ENCODE measurements at regions not wholly inside any gene's neighbourhood (a gene's known extent, or its start where the extent isn't known, plus 50 kb on each side); places are given as distances from the start of the nearest gene placed in this dataset.

DNA sequence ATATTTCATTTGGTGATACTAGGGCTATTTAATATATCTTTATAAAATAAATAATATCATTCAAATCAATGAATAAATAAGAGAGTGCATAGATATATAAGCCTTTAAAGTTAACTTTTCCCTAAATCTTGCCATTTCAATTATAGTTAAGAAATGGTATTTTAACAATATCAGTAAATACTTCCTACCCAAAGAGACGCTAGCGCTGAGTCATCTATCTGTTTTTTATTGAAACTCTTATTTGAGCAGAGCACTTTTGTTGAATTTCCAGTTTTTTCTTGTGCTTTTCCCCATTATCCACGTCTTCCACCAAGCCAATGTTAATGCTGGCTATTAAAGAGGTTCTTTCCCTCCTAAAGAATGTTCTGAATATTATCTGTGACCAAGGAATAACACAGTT lies 639.3 kb downstream of the DSC3 start:
- H3K9ac ChIP-seq (ENCODE audit: low read depth, low read length) = no peak overlapping the region
- no peaks in the 10 kb centered on the region for H3K27me3 ChIP-seq (ENCODE audit: insufficient read depth, low read length, poor library complexity)
- H3K36me3 ChIP-seq (ENCODE audit: insufficient read depth, low read length) = no peaks in the 10 kb centered on the region
- DNase-seq (no peak), ATAC-seq (ENCODE audit: insufficient read depth, low read depth) (no peak)
- H3K4me3 ChIP-seq (ENCODE audit: low read depth in 1 of 2, low read length in 2 of 2) = no peak overlapping the region
- H3K79me2 ChIP-seq (ENCODE audit: insufficient read depth, low read length) = no peaks in the 10 kb centered on the region
- no peak overlapping the region for H2AFZ ChIP-seq (ENCODE audit: low read depth, low read length)
- no peak overlapping the region for H3K4me2 ChIP-seq (ENCODE audit: insufficient read depth, low read length)
- H3K9me3 ChIP-seq (ENCODE audit: insufficient read depth, low read length, severe bottlenecking) = no peaks in the 10 kb centered on the region
- no peak overlapping the region for H3K27ac ChIP-seq (ENCODE audit: low read length)
- no peaks in the 10 kb centered on the region for H3K4me1 ChIP-seq (ENCODE audit: insufficient read depth, low read length)
- no peaks in the 10 kb centered on the region for H4K20me1 ChIP-seq (ENCODE audit: insufficient read depth, low read length)
- TF ChIP-seq, protein P1, sequence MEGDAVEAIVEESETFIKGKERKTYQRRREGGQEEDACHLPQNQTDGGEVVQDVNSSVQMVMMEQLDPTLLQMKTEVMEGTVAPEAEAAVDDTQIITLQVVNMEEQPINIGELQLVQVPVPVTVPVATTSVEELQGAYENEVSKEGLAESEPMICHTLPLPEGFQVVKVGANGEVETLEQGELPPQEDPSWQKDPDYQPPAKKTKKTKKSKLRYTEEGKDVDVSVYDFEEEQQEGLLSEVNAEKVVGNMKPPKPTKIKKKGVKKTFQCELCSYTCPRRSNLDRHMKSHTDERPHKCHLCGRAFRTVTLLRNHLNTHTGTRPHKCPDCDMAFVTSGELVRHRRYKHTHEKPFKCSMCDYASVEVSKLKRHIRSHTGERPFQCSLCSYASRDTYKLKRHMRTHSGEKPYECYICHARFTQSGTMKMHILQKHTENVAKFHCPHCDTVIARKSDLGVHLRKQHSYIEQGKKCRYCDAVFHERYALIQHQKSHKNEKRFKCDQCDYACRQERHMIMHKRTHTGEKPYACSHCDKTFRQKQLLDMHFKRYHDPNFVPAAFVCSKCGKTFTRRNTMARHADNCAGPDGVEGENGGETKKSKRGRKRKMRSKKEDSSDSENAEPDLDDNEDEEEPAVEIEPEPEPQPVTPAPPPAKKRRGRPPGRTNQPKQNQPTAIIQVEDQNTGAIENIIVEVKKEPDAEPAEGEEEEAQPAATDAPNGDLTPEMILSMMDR (IDR thresholded peaks at IDR 0.05; ENCODE audit: borderline replicate concordance, extremely low read depth, low read length, poor library complexity, severe bottlenecking) = no peak
- TF ChIP-seq EZH2 (IDR thresholded peaks at IDR 0.05; ENCODE audit: borderline replicate concordance, low read depth, low read length, severe bottlenecking) = no peak

DNA sequence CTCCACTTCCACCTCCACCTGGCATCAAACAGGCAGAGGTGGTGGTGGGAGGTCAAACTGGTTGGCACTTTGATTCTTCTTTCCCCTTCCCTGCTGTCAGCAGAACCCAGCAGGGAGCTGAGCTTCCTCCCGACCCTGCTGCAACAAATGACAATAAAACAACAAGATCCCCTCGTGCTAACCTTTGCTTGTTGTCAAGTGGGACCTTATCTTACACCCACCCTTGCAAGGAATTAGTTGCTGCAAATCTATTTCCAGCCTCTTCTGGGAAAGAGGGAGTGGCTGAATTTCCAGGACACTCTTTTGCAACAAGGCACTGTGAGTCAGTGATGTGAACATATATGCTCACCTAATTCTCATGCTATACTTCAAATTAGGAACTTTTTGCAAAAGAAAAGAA lies 655.1 kb downstream of the DSC3 start:
- Histone ChIP-seq H3K27ac (ENCODE audit: low read length) (no peak overlapping the region), H3K4me1 (ENCODE audit: insufficient read depth, low read length) (no peaks in the 10 kb centered on the region), H3K36me3 (ENCODE audit: insufficient read depth, low read length) (no peaks in the 10 kb centered on the region), H2AFZ (ENCODE audit: low read depth, low read length) (no peak overlapping the region), H3K4me3 (ENCODE audit: low read depth in 1 of 2, low read length in 2 of 2) (no peak overlapping the region), H3K9ac (ENCODE audit: low read depth, low read length) (no peak overlapping the region), H3K79me2 (ENCODE audit: insufficient read depth, low read length) (no peaks in the 10 kb centered on the region), H3K27me3 (ENCODE audit: insufficient read depth, low read length, poor library complexity) (no peaks in the 10 kb centered on the region), H4K20me1 (ENCODE audit: insufficient read depth, low read length) (no peaks in the 10 kb centered on the region), H3K4me2 (ENCODE audit: insufficient read depth, low read length) (no peak overlapping the region), H3K9me3 (ENCODE audit: insufficient read depth, low read length, severe bottlenecking) (no peaks in the 10 kb centered on the region)
- TF ChIP-seq EZH2 (IDR thresholded peaks at IDR 0.05; ENCODE audit: borderline replicate concordance, low read depth, low read length, severe bottlenecking) = no peak
- TF ChIP-seq, protein P1 (IDR thresholded peaks at IDR 0.05; ENCODE audit: borderline replicate concordance, extremely low read depth, low read length, poor library complexity, severe bottlenecking) = no peak
- DNase-seq (no peak), ATAC-seq (ENCODE audit: insufficient read depth, low read depth) (no peak)

DNA sequence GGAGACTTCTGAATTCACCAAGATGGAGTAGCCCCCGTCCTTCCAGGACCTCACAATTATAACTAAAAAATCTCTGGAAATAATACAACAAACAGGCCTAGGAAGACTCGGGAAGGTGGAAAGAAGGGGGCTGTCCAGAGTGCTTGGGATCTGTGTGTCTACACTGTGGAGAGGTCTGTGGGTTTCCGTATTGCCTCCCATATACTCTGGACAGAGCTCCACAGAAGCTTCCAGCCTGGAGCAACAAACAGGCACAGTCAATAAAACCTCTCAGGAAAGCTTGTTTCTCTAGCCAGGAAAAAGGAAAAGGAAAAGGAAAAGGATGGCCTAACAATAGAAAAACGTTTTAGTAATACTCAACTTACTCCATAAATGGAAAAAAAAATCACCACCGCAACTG lies 655.9 kb downstream of the DSC3 start:
- DNase-seq (no peak), ATAC-seq (ENCODE audit: insufficient read depth, low read depth) (no peak)
- Histone ChIP-seq H3K4me3 (ENCODE audit: low read depth in 1 of 2, low read length in 2 of 2) (no peak overlapping the region), H3K36me3 (ENCODE audit: insufficient read depth, low read length) (no peaks in the 10 kb centered on the region), H3K9me3 (ENCODE audit: insufficient read depth, low read length, severe bottlenecking) (no peaks in the 10 kb centered on the region), H4K20me1 (ENCODE audit: insufficient read depth, low read length) (no peaks in the 10 kb centered on the region), H3K79me2 (ENCODE audit: insufficient read depth, low read length) (no peaks in the 10 kb centered on the region), H3K4me2 (ENCODE audit: insufficient read depth, low read length) (no peak overlapping the region), H3K27me3 (ENCODE audit: insufficient read depth, low read length, poor library complexity) (no peaks in the 10 kb centered on the region), H3K4me1 (ENCODE audit: insufficient read depth, low read length) (no peaks in the 10 kb centered on the region), H2AFZ (ENCODE audit: low read depth, low read length) (no peak overlapping the region), H3K9ac (ENCODE audit: low read depth, low read length) (no peak overlapping the region), H3K27ac (ENCODE audit: low read length) (no peak overlapping the region)
- no peak for TF ChIP-seq EZH2 (IDR thresholded peaks at IDR 0.05; ENCODE audit: borderline replicate concordance, low read depth, low read length, severe bottlenecking)
- TF ChIP-seq, protein P1 (IDR thresholded peaks at IDR 0.05; ENCODE audit: borderline replicate concordance, extremely low read depth, low read length, poor library complexity, severe bottlenecking) = no peak

DNA sequence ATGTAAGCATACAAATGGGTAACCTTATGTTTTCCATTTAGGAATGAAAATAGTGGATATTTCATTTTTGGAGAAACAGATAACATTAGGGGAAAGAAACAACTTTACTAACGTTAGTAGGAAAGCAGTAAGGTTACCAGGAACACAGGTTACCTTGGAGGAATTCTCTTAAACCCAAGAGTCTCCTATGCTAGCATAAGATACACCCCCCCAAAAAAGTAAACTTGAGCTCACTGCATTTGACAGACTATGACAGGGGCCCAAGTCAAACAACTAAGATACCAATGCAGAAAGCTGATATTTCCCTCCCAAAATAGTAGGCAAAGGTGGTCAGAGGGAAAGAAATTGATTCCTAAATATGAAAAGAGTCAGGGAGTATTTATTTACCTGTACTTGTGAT lies 656.9 kb downstream of the DSC3 start:
- no peak overlapping the region for H3K4me3 ChIP-seq (ENCODE audit: low read depth in 1 of 2, low read length in 2 of 2)
- H3K27ac ChIP-seq (ENCODE audit: low read length) = no peak overlapping the region
- no peak for DNase-seq
- no peaks in the 10 kb centered on the region for H3K36me3 ChIP-seq (ENCODE audit: insufficient read depth, low read length)
- H2AFZ ChIP-seq (ENCODE audit: low read depth, low read length) = no peak overlapping the region
- no peaks in the 10 kb centered on the region for H3K79me2 ChIP-seq (ENCODE audit: insufficient read depth, low read length)
- H3K27me3 ChIP-seq (ENCODE audit: insufficient read depth, low read length, poor library complexity) = no peaks in the 10 kb centered on the region
- no peaks in the 10 kb centered on the region for H3K9me3 ChIP-seq (ENCODE audit: insufficient read depth, low read length, severe bottlenecking)
- no peaks in the 10 kb centered on the region for H4K20me1 ChIP-seq (ENCODE audit: insufficient read depth, low read length)
- no peaks in the 10 kb centered on the region for H3K4me1 ChIP-seq (ENCODE audit: insufficient read depth, low read length)
- ATAC-seq (ENCODE audit: insufficient read depth, low read depth) = no peak
- TF ChIP-seq EZH2 (IDR thresholded peaks at IDR 0.05; ENCODE audit: borderline replicate concordance, low read depth, low read length, severe bottlenecking) = no peak
- TF ChIP-seq, protein P1 (IDR thresholded peaks at IDR 0.05; ENCODE audit: borderline replicate concordance, extremely low read depth, low read length, poor library complexity, severe bottlenecking) = no peak
- H3K4me2 ChIP-seq (ENCODE audit: insufficient read depth, low read length) = no peak overlapping the region
- H3K9ac ChIP-seq (ENCODE audit: low read depth, low read length) = no peak overlapping the region
